Naive thymus-derived CD8-positive, alpha-beta T cell (primary cell): ENCODE measurements at regions not wholly inside any gene's neighbourhood (a gene's known extent, or its start where the extent isn't known, plus 50 kb on each side); places are given as distances from the start of the nearest gene placed in this dataset.

Experiments used
- ATAC-seq, 2 donors: fragments of 150-1000 bp; cut with Tn5 transposase in 1 of 2; sonication (Bioruptor Pico), chemical (Tn5 transposase) in 1 of 2; 1 replicate in 1 of 2; 2 replicates in 1 of 2; pipeline ENCODE4 v1.10.0; 2021; ENCODE audit warnings: mild to moderate bottlenecking in 2 of 2, moderate library complexity in 2 of 2
- POLR2A ChIA-PET: fragments of 350-600 bp; sonication (Branson Sonifier 250); formaldehyde crosslinking; loops from one replicate; lab custom pipeline; 2021; ENCODE audit warnings: antibody characterized with exemption; lab: Charles Lee
- DNase-seq, 10 donors: peaks; one replicate each; pipeline versions ENCODE4 v3.0.0 to v3.0.0-alpha.2; 2020 to 2022
- H3K27ac Mint-ChIP-seq, 10 donors: one replicate each; pipeline ENCODE4 v1.8.0; 2020 to 2022; ENCODE audit warnings: mild to moderate bottlenecking in 10 of 10, mixed read lengths in 10 of 10, moderate library complexity in 4 of 10, inconsistent platforms in 1 of 10
- H3K27me3 Mint-ChIP-seq, 5 donors: one replicate each; pipeline ENCODE4 v1.8.0; 2021 to 2022; ENCODE audit warnings: mixed read lengths in 5 of 5
- H3K36me3 Mint-ChIP-seq, 3 donors: one replicate each; pipeline ENCODE4 v1.8.0; 2020 to 2022; ENCODE audit warnings: mixed read lengths in 3 of 3, mild to moderate bottlenecking in 2 of 3, inconsistent platforms in 1 of 3
- H3K4me1 Mint-ChIP-seq, 4 donors: one replicate each; pipeline ENCODE4 v1.8.0; 2021 to 2022; ENCODE audit warnings: mixed read lengths in 4 of 4
- H3K4me3 Mint-ChIP-seq, 10 donors: one replicate each; pipeline ENCODE4 v1.8.0; 2020 to 2022; ENCODE audit warnings: mild to moderate bottlenecking in 10 of 10, mixed read lengths in 10 of 10, moderate library complexity in 6 of 10, inconsistent platforms in 1 of 10
- H3K9me3 Mint-ChIP-seq, 9 donors: one replicate each; pipeline ENCODE4 v1.8.0; 2020 to 2022; ENCODE audit warnings: mixed read lengths in 9 of 9, mild to moderate bottlenecking in 3 of 9, inconsistent platforms in 1 of 9, moderate library complexity in 1 of 9

DNA sequence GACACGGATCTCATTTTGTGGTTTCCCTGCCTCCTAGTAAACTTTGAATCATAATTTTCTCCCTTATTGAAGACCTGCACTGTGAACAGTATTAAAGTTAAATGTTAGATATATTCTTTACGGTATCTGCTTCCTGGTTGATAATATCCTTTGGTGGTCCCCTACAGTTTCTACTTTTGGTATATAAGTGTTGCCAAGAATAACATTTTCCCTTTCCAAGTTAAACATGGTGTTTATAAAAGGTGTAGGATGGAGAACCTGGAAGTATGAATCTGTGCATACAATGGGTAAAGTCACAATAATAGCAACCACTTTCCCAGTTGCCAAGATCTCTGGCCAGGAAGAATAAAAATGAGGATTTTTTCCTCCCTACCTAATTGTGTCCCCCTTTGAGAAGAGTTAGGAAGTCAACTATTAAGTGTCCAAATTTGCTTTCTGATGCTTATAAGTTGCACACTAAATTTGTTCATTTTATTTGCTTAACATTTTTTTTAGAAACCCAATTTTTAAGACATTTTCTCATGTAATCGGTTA lies 201.0 kb upstream of the STK17B start:
- ATAC-seq (no peak), DNase-seq (no peak)
- H3K27me3 Mint-ChIP-seq: peaks cover 0 to 6% (median 4%) of the 10 kb centered on the region in 5 donors
- H3K4me3 Mint-ChIP-seq: no peak overlapping the region
- POLR2A ChIA-PET: interaction anchor here (0.7 kb wide), 1 partner anchor 266 kb away, joined by 3 read pairs; no protein-coding TSS in a partner anchor
- no peaks in the 10 kb centered on the region for H3K4me1 Mint-ChIP-seq
- no peak overlapping the region for H3K27ac Mint-ChIP-seq
- peaks cover 0 to 30% (median 7%) of the 10 kb centered on the region in 3 donors for H3K36me3 Mint-ChIP-seq
- H3K9me3 Mint-ChIP-seq: peaks cover 7 to 33% (median 19%) of the 10 kb centered on the region in 9 donors

DNA sequence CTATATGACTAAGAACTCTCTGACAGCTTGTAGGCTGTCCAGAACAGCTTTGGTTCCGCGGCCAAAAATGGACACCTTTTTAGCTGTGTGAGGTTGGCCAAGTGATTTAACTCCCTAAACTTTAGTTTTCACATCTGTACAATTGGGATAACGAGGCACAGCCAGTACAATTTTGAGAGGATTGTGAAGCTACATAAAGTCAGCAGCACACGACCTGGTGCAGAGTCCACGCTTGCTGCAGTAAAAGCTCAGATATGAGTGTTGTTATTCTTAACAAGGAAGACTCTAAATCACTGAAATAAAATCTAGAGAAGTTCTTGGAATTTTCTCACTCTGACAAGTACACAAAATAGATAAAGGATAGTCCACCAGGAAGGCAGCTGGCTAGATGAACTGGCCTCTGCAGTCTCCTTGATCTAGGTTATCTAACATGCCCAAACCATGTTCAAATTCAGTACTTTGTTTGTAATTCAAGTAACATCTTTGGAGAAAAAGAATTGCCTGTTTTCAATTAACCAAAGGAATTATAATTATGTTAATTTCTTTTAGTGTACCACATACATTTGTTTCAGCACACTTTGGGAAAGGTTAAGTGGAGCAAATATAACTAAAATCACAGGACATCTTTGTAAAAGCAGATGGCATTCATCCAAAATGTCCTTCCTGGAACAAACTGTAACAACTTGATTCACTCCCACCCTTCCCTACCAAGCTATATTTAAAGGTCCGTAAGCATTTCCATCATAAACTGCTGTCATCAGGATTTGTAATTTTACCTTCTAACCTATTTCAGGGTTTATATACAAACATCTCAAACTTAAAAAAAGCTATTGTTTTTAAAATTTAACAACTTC lies 201.7 kb upstream of the STK17B start:
- ATAC-seq (no peak), DNase-seq (no peak)
- Mint-ChIP-seq H3K4me3 (no peak overlapping the region), H3K27ac (peak overlapping the region in 1 of 10 donors; percentile 9), H3K9me3 (peaks cover 5 to 26% (median 16%) of the 10 kb centered on the region in 9 donors), H3K4me1 (no peaks in the 10 kb centered on the region), H3K36me3 (peaks cover 0 to 23% (median 5%) of the 10 kb centered on the region in 3 donors), H3K27me3 (peaks cover 0 to 6% (median 4%) of the 10 kb centered on the region in 5 donors)
- POLR2A ChIA-PET: interaction anchor here (0.7 kb wide), 1 partner anchor 265 kb away, joined by 3 read pairs; no protein-coding TSS in a partner anchor

DNA sequence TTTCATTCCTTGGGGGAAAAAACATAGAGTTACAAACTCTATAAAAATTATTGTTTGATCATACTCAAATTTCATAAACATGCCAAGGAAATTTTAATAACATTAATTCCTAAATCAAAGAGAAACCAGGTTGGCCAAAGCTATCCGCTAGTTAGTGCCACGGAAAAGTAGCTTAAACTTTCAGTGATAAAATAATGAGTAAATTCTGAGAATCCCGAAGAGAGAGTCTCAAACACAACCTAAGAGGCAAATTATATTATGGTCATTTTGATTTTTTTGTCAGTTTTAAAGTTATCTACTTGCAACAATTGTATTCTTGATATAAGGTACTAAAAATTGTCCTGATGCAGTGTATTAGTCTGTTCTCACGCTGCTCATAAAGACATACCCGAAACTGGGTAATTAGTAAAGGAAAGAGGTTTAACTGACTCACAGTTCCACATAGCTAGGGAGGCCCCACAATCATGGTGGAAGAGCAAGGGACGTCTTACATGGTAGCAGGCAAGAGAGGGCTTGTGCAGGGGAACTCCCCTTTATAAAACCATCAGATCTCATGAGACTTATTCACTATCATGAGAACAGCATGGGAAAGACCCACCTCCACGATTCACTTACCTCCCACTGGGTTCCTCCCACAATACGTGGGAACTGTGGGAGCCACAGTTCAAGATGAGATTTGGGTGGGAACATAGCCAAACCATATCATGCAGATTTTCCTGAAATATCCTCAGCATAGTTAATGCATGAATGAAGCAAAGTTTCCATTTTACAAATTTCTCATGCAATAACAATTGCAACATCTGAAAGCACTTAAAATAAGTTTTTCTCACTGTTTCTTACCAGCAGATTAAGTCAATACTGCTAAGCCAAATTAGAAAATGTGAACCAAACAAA lies 205.9 kb upstream of the STK17B start:
- POLR2A ChIA-PET: no interaction called here
- Mint-ChIP-seq H3K4me3 (no peak overlapping the region), H3K36me3 (no peaks in the 10 kb centered on the region), H3K4me1 (no peaks in the 10 kb centered on the region), H3K9me3 (no peaks in the 10 kb centered on the region), H3K27me3 (peaks cover 0 to 4% (median 3%) of the 10 kb centered on the region in 5 donors), H3K27ac (no peak overlapping the region)
- ATAC-seq (no peak), DNase-seq (no peak)

DNA sequence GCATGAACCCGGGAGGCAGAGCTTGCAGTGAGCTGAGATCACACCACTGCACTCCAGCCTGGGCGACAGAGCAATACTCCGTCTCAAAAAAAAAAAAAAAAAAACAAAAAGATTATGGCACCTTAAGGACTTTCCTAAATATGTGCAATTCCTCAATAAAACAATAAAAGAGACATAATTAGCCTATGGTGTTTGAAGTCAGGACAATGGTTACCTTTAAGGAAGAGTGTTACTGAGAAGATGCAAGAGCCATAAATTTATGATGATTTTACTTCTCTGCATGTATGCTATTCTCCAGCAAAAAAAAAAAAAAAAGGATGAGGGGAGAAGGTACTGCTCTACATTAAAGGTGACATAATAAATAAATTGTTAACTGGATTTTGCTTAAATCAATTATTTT lies 208.2 kb upstream of the STK17B start:
- Mint-ChIP-seq H3K4me3 (no peak overlapping the region), H3K36me3 (no peaks in the 10 kb centered on the region), H3K27ac (no peak overlapping the region), H3K27me3 (peaks cover 0 to 8% (median 2%) of the 10 kb centered on the region in 5 donors), H3K4me1 (no peaks in the 10 kb centered on the region), H3K9me3 (no peaks in the 10 kb centered on the region)
- POLR2A ChIA-PET: no interaction called here
- ATAC-seq (no peak), DNase-seq (no peak)

DNA sequence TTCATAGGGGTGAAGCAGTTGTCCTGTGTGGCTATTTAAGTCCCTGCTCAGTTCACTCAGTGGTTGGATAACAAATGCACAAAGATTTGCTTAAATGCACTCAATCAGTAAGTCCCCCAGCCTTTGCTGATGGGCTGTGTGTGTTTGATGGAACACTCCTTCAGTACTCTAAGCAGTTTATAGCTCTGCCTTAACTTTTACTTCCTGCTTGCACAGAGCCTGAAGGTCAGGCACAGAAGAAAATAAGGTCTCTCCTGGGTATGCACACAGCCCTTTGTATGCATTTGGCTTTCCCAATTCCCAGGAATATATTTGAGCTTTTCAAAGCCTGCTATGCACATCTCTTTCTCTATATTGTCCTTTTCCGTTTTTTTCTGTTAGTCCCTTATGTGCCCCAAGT lies 208.7 kb upstream of the STK17B start:
- Mint-ChIP-seq H3K27ac (no peak overlapping the region), H3K9me3 (no peaks in the 10 kb centered on the region), H3K4me1 (no peaks in the 10 kb centered on the region), H3K36me3 (no peaks in the 10 kb centered on the region), H3K27me3 (peaks cover 0 to 8% (median 0%) of the 10 kb centered on the region in 5 donors), H3K4me3 (no peak overlapping the region)
- DNase-seq: no peak
- ATAC-seq: no peak
- POLR2A ChIA-PET: no interaction called here

DNA sequence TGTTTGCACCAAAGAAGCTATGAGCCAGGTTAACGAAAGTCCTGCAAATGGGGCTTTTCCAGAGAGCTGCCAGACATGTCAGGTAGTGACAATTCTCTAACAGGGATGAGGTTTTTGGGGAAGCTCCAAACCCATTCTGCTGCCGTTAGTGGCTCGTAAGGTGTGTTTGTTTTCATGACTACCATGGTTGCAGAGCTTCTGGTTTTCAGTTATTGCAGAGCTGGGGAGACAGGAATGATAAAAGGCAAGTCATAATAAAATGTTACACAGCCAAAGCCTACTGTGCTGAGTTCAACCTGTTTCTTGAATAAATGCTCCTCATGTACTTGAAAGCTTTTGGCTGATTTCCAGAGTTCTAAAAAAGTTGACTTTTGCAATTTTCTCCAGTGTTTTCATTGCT lies 209.2 kb upstream of the STK17B start:
- no peaks in the 10 kb centered on the region for H3K36me3 Mint-ChIP-seq
- no peaks in the 10 kb centered on the region for H3K9me3 Mint-ChIP-seq
- H3K27me3 Mint-ChIP-seq: peaks cover 0 to 5% (median 0%) of the 10 kb centered on the region in 5 donors
- no peak overlapping the region for H3K27ac Mint-ChIP-seq
- POLR2A ChIA-PET: no interaction called here
- DNase-seq (no peak), ATAC-seq (no peak)
- H3K4me1 Mint-ChIP-seq: no peaks in the 10 kb centered on the region
- H3K4me3 Mint-ChIP-seq: no peak overlapping the region

DNA sequence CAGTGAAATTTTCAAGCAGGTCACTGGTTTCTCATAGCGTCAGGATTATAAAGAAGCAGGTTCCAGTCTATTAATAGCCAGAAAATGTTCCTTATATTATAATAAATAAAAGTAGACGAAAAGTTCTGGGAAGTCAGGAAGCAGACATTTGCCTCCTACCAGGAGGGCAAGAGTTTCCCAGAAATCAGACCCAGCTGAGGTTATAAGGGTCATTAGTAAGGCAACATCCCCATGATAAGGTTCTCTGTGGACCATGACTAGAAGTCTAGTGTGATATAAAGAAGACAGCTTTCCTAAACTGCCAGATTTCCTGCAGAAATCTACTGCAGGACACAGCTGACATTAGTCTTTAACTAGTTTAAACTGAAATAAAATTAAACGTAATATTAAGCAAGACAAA lies 210.1 kb upstream of the STK17B start:
- no peak for ATAC-seq
- H3K27me3 Mint-ChIP-seq: peaks cover 0 to 5% (median 0%) of the 10 kb centered on the region in 5 donors

DNA sequence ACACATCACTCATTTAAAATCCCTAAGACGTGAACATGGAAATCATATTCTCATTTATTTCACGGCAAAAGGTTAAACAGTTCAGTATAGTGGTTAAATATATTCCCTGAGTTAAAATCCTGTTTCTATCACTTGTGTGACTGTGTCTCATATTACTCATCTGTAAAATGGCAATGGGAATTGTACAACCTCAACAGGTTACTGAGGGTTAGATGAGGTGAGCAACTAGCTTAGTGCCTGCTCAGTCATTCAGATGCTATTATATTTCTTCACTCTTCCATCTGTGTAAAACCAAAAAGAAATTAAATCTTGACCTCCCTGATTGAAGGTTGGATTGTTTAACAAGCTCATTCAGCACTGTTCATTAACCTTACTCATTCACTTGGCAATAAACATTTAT lies 212.4 kb upstream of the STK17B start:
- peaks cover 0 to 5% (median 0%) of the 10 kb centered on the region in 5 donors for H3K27me3 Mint-ChIP-seq
- ATAC-seq: no peak
- POLR2A ChIA-PET: no interaction called here

More for the DNA sequence above, 210.1 kb upstream of the STK17B start:
- no peak overlapping the region for H3K27ac Mint-ChIP-seq
- no peaks in the 10 kb centered on the region for H3K4me1 Mint-ChIP-seq
- H3K9me3 Mint-ChIP-seq: no peaks in the 10 kb centered on the region
- POLR2A ChIA-PET: no interaction called here
- DNase-seq: no peak
- no peak overlapping the region for H3K4me3 Mint-ChIP-seq
- no peaks in the 10 kb centered on the region for H3K36me3 Mint-ChIP-seq

DNA sequence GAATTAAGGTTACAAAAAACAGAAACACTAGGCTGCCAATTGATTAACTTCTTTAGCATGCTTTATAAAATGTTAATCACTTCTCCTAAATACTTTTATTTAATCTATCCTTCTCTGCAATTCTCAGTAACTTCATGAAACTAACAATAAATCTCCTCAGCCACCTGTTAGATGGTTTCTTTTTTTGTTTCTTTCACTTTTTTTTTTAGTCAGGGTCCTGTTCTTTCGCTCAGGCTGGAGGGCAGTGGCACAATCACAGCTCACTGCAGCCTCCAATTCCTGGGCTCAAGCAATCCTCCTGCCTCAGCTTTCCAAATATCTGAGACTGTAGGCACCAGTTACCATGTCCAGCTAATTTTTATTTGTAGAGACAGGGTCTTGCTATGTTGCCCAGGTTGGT lies 213.4 kb upstream of the STK17B start:
- no peaks in the 10 kb centered on the region for H3K4me1 Mint-ChIP-seq
- no peaks in the 10 kb centered on the region for H3K9me3 Mint-ChIP-seq
- POLR2A ChIA-PET: no interaction called here
- ATAC-seq (no peak), DNase-seq (no peak)
- no peaks in the 10 kb centered on the region for H3K36me3 Mint-ChIP-seq
- H3K27ac Mint-ChIP-seq: no peak overlapping the region
- no peak overlapping the region for H3K4me3 Mint-ChIP-seq
- peaks cover 0 to 5% (median 0%) of the 10 kb centered on the region in 5 donors for H3K27me3 Mint-ChIP-seq

More for the DNA sequence above, 212.4 kb upstream of the STK17B start:
- no peak for DNase-seq
- Mint-ChIP-seq H3K4me1 (no peaks in the 10 kb centered on the region), H3K36me3 (no peaks in the 10 kb centered on the region), H3K27ac (no peak overlapping the region), H3K9me3 (no peaks in the 10 kb centered on the region), H3K4me3 (no peak overlapping the region)

DNA sequence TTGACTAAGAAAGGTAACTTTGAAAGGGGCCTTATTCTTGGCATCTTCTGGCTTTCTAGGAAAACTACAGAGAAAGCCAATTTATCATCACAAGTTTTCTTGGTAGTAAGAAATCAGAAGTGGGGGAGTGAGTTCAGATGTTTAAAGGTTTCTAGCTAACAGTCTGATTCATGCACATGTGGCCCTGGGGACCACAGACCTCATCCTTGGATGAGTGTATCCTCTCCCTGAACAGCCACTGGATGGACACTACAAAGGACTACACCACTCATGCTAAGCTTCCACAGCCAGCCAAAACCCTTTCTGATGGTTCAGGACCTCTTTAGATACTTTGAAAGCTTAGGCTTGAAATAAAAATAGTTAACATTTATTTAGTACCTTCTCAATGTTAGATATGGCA lies 218.3 kb upstream of the STK17B start:
- peaks cover 0 to 11% (median 0%) of the 10 kb centered on the region in 5 donors for H3K27me3 Mint-ChIP-seq
- DNase-seq: no peak
- no peaks in the 10 kb centered on the region for H3K4me1 Mint-ChIP-seq
- H3K36me3 Mint-ChIP-seq: peaks cover 0 to 2% (median 0%) of the 10 kb centered on the region in 3 donors
- POLR2A ChIA-PET: no interaction called here
- no peak overlapping the region for H3K27ac Mint-ChIP-seq
- H3K4me3 Mint-ChIP-seq: no peak overlapping the region
- H3K9me3 Mint-ChIP-seq: peaks cover 0 to 6% (median 0%) of the 10 kb centered on the region in 9 donors
- ATAC-seq: no peak

DNA sequence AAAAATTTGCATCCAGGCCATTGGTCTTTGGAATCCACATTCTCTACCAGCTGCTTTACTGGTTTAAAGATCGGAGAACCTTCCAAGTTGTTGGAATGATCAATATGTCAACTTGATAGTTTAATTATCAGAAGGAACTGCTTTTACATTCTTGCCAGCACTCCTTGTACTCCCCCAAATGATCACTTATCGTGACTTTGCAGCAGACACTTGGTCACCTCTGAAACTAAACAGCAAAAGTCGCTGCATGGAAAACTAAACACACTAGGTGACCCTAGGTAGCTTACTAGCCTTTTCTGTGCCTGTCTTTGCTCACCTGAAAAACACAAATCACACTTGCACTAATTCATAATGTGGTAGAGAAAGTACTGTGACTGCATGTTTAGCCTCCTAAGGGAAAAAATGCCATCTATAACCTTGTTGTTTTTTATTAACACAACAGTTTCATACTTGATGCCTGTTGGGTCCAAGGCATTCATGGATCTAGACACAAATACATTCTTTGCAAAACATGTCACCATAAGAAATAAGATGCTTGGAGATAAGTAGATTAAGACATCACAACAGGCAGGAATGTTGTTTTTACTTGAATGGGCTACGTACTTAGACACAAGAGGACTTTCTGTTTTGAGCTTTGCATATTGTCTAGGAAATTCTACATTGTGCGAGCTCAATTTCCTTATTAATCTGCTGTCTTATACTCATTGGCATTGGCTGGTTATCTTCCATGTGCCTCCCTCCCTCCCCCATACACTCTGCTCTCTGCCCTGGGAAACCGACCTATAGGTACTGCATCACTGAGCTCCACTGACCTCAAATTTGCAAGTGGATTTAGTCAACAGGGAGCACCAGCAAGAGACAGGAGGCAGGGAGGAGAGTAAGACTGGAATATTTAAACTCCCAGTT lies 219.1 kb upstream of the STK17B start:
- Mint-ChIP-seq H3K4me1 (no peaks in the 10 kb centered on the region), H3K27me3 (peaks cover 0 to 11% (median 0%) of the 10 kb centered on the region in 5 donors), H3K27ac (no peak overlapping the region), H3K36me3 (peaks cover 0 to 2% (median 0%) of the 10 kb centered on the region in 3 donors), H3K9me3 (peaks cover 0 to 6% (median 0%) of the 10 kb centered on the region in 9 donors), H3K4me3 (no peak overlapping the region)
- ATAC-seq (no peak), DNase-seq (no peak)
- POLR2A ChIA-PET: no interaction called here

DNA sequence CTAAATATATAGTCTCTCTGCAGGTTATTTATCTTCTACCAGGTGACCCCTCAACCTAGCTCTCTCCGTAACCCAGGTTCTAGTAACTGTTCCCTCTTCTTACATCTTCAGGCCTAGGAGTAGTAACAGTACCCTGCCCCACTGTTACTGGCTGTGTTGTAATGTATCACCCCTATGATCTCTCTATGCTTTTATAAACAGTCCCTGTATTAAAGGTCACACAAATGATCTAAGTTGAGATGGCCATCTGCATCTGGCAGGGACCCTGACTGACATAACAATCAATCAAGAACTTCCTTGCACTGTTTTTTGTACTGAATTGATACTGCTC lies 219.7 kb upstream of the STK17B start:
- Mint-ChIP-seq H3K27me3 (peaks cover 0 to 11% (median 3%) of the 10 kb centered on the region in 5 donors), H3K27ac (no peak overlapping the region), H3K9me3 (peaks cover 0 to 6% (median 0%) of the 10 kb centered on the region in 9 donors), H3K36me3 (peaks cover 0 to 2% (median 0%) of the 10 kb centered on the region in 3 donors), H3K4me1 (no peaks in the 10 kb centered on the region), H3K4me3 (no peak overlapping the region)
- ATAC-seq (no peak), DNase-seq (no peak)
- POLR2A ChIA-PET: interaction anchor here (0.5 kb wide), 1 partner anchor 340 kb away, joined by 5 read pairs; no protein-coding TSS in a partner anchor
